GM23338 (cell line): ENCODE measurements at regions not wholly inside any gene's neighbourhood (a gene's known extent, or its start where the extent isn't known, plus 50 kb on each side); places are given as distances from the start of the nearest gene placed in this dataset.

Source experiments
- ATAC-seq: fragments of 200-7000 bp; cut with Tn5 transposase; 3 replicates; pipeline ENCODE4 v1.9.1; 2020
- DNase-seq: peaks from one replicate; pipeline ENCODE4 v3.0.0-alpha.2; 2015; ENCODE audit warnings: low spot score
- H2AFZ ChIP-seq: fragments of 200-600 bp; sonication (generic); 2 replicates; pipeline ENCODE4 v1.8.0; 2016; ENCODE audit warnings: antibody characterized with exemption, mild to moderate bottlenecking, moderate library complexity
- H3F3A ChIP-seq: fragments of 200-600 bp; sonication (generic); replicated peaks from 2 replicates; pipeline ENCODE4 v1.8.0; 2017; ENCODE audit warnings: antibody characterized with exemption, mixed run types, low read depth
- H3K27ac ChIP-seq: fragments of 200-600 bp; sonication (generic); 2 replicates; pipeline ENCODE4 v1.6.1; 2016; ENCODE audit warnings: low read depth
- H3K27me3 ChIP-seq: fragments of 200-600 bp; sonication (generic); 2 replicates; pipeline ENCODE4 v1.8.0; 2016; ENCODE audit warnings: mild to moderate bottlenecking, mixed run types, moderate library complexity; ENCODE audit not compliant: insufficient read depth
- H3K36me3 ChIP-seq: fragments of 200-600 bp; sonication (generic); 2 replicates; pipeline ENCODE4 v1.8.0; 2016; ENCODE audit warnings: mild to moderate bottlenecking; ENCODE audit not compliant: insufficient read depth
- H3K4me1 ChIP-seq: fragments of 200-600 bp; sonication (generic); 2 replicates; pipeline ENCODE4 v1.8.0; 2016; ENCODE audit warnings: mild to moderate bottlenecking, moderate library complexity; ENCODE audit not compliant: insufficient read depth
- H3K4me2 ChIP-seq: fragments of 200-600 bp; sonication (generic); 2 replicates; pipeline ENCODE4 v1.7.1; 2017; ENCODE audit warnings: mixed run types
- H3K4me3 ChIP-seq: fragments of 200-600 bp; sonication (generic); 2 replicates; pipeline ENCODE4 v1.6.1; 2016; ENCODE audit warnings: mixed run types
- H3K79me2 ChIP-seq: fragments of 200-600 bp; sonication (generic); replicated peaks from 2 replicates; pipeline ENCODE4 v1.8.0; 2017; ENCODE audit warnings: mild to moderate bottlenecking; ENCODE audit not compliant: insufficient read depth
- H3K9me2 ChIP-seq: fragments of 200-600 bp; sonication (generic); 2 replicates; pipeline ENCODE4 v1.8.0; 2017; ENCODE audit not compliant: insufficient read depth
- H4K20me1 ChIP-seq: fragments of 200-600 bp; sonication (generic); replicated peaks from 2 replicates; pipeline ENCODE4 v1.8.0; 2017; ENCODE audit warnings: mild to moderate bottlenecking; ENCODE audit not compliant: insufficient read depth
- H3K27ac Mint-ChIP-seq: 2 replicates; pipeline ENCODE4 v1.8.0; 2020; ENCODE audit warnings: inconsistent platforms, mild to moderate bottlenecking, moderate library complexity, mixed read lengths
- H3K27me3 Mint-ChIP-seq: 3 replicates; pipeline ENCODE4 v1.8.0; 2022; ENCODE audit warnings: low read depth, mild to moderate bottlenecking, moderate library complexity, mixed read lengths, inconsistent platforms; ENCODE audit not compliant: insufficient read depth, poor library complexity
- H3K36me3 Mint-ChIP-seq: 3 replicates; pipeline ENCODE4 v1.8.0; 2021; ENCODE audit warnings: low read depth, mild to moderate bottlenecking, inconsistent platforms, moderate library complexity, mixed read lengths
- H3K4me1 Mint-ChIP-seq: 3 replicates; pipeline ENCODE4 v1.8.0; 2020; ENCODE audit warnings: mild to moderate bottlenecking, inconsistent platforms, mixed read lengths
- H3K4me3 Mint-ChIP-seq: 3 replicates; pipeline ENCODE4 v1.8.0; 2021; ENCODE audit warnings: moderate library complexity, mild to moderate bottlenecking, inconsistent platforms, mixed read lengths
- H3K9me3 Mint-ChIP-seq: 3 replicates; pipeline ENCODE4 v1.8.0; 2020; ENCODE audit warnings: moderate library complexity, mild to moderate bottlenecking, inconsistent platforms, mixed read lengths
- CTCF ChIP-seq, 2 experiments: fragments of 200-600 bp in 1 of 2; sonication (generic) in 1 of 2; conservative IDR thresholded peaks; 2 replicates each; pipeline versions ENCODE4 v1.5.1 to v1.6.1; 2016 to 2017; ENCODE audit warnings: antibody characterized with exemption in 2 of 2, low read depth in 2 of 2, mild to moderate bottlenecking in 2 of 2, moderate library complexity in 1 of 2
- ETS1 ChIP-seq: IDR thresholded peaks from 2 replicates; pipeline ENCODE4 v1.6.1; 2016; ENCODE audit warnings: antibody characterized with exemption
- EZH2 ChIP-seq: fragments of 200-600 bp; sonication (generic); IDR thresholded peaks from one replicate; pipeline ENCODE4 v1.8.0; 2017; ENCODE audit warnings: antibody characterized with exemption, mild to moderate bottlenecking, low read depth; ENCODE audit not compliant: unreplicated experiment
- POLR2AphosphoS5 ChIP-seq: IDR thresholded peaks from 2 replicates; pipeline ENCODE4 v1.6.1; 2016; ENCODE audit warnings: antibody characterized with exemption, low read depth
- ZNF331 ChIP-seq: fragments of 250-450 bp; sonication (Bioruptor Pico); IDR thresholded peaks from 2 replicates; pipeline ENCODE4 v1.5.0; 2020; ENCODE audit warnings: low read depth, mild to moderate bottlenecking, moderate library complexity

- DNase-seq (peak; percentile 63), ATAC-seq (peak; percentile 14)
- H3K4me1 ChIP-seq = peaks cover 74% of the 10 kb centered on the region
- Mint-ChIP-seq H3K27ac (peak overlapping the region; percentile 80), H3K4me1 (peaks cover 55% of the 10 kb centered on the region), H3K36me3 (peaks cover 7% of the 10 kb centered on the region; the same call in 1 of the 3 replicates), H3K4me3 (peak overlapping the region; percentile 89), H3K27me3 (peaks cover 16% of the 10 kb centered on the region), H3K9me3 (no peaks in the 10 kb centered on the region)
- H3K79me2 ChIP-seq = peaks cover 63% of the 10 kb centered on the region
- no peaks in the 10 kb centered on the region for H3K36me3 ChIP-seq
- H3K27ac ChIP-seq = peak overlapping the region; percentile 91
- H4K20me1 ChIP-seq = peaks cover 36% of the 10 kb centered on the region
- H3K4me2 ChIP-seq = peak overlapping the region; percentile 79
- H2AFZ ChIP-seq = no peak overlapping the region
- H3K9me2 ChIP-seq = no peaks in the 10 kb centered on the region
- peak overlapping the region; percentile 74 for H3K4me3 ChIP-seq
- no peaks in the 10 kb centered on the region for H3K27me3 ChIP-seq
- peaks cover 18% of the 10 kb centered on the region; the same call in 1 of the 2 replicates for H3F3A ChIP-seq
- TF ChIP-seq POLR2AphosphoS5 (peak; percentile 30; the same call in 1 of the 2 replicates), ZNF331 (CRISPR knock-in tag) (no peak)
Observed at GRCh38 chr9:36485647-36486328, 85.7 kb upstream of the RNF38 start.

- Mint-ChIP-seq H3K4me3 (peak overlapping the region; percentile 16; the same call in 2 of the 3 replicates), H3K9me3 (no peaks in the 10 kb centered on the region), H3K27ac (peak overlapping the region; percentile 24; the same call in 1 of the 2 replicates), H3K36me3 (peaks cover 7% of the 10 kb centered on the region; the same call in 1 of the 3 replicates), H3K4me1 (peaks cover 46% of the 10 kb centered on the region), H3K27me3 (peaks cover 13% of the 10 kb centered on the region)
- Histone ChIP-seq H3K27ac (no peak overlapping the region), H3K79me2 (peaks cover 80% of the 10 kb centered on the region), H3K9me2 (no peaks in the 10 kb centered on the region), H3F3A (peaks cover 18% of the 10 kb centered on the region; the same call in 1 of the 2 replicates), H3K4me2 (peak overlapping the region; percentile 79), H3K36me3 (no peaks in the 10 kb centered on the region), H3K27me3 (no peaks in the 10 kb centered on the region), H4K20me1 (peaks cover 50% of the 10 kb centered on the region), H3K4me1 (peaks cover 73% of the 10 kb centered on the region), H2AFZ (no peak overlapping the region), H3K4me3 (peak overlapping the region; percentile 74; the same call in 1 of the 2 replicates)
- DNase-seq = no peak
- ATAC-seq = no peak
- TF ChIP-seq EZH2 (no peak), CTCF (conservative IDR thresholded peaks at IDR 0.05; ENCODE audit: low read depth in 2 of 2) (no peak), ZNF331 (CRISPR knock-in tag) (no peak)
Observed at GRCh38 chr9:36484124-36484523, 84.1 kb upstream of the RNF38 start.

- no peaks in the 10 kb centered on the region for H3F3A ChIP-seq
- Mint-ChIP-seq H3K9me3 (no peaks in the 10 kb centered on the region), H3K27ac (peak overlapping the region; percentile 47; the same call in 1 of the 2 replicates), H3K4me1 (peaks cover 28% of the 10 kb centered on the region), H3K36me3 (peaks cover 8% of the 10 kb centered on the region; the same call in 2 of the 3 replicates), H3K27me3 (no peaks in the 10 kb centered on the region), H3K4me3 (no peak overlapping the region)
- peaks cover 100% of the 10 kb centered on the region for H3K79me2 ChIP-seq
- ATAC-seq (no peak), DNase-seq (no peak)
- H3K27ac ChIP-seq = 0 out of 2 replicates have a peak overlapping the region, but pooled peaks have one; percentile 78
- no peak overlapping the region for H2AFZ ChIP-seq
- peaks cover 48% of the 10 kb centered on the region for H3K4me1 ChIP-seq
- H3K4me3 ChIP-seq = no peak overlapping the region
- no peaks in the 10 kb centered on the region for H3K9me2 ChIP-seq
- H3K4me2 ChIP-seq = 0 out of 2 replicates have a peak overlapping the region, but pooled peaks have one; percentile 3
- TF ChIP-seq ETS1 (no peak), ZNF331 (CRISPR knock-in tag) (no peak)
- H3K27me3 ChIP-seq = no peaks in the 10 kb centered on the region
- H3K36me3 ChIP-seq = no peaks in the 10 kb centered on the region
- peaks cover 67% of the 10 kb centered on the region for H4K20me1 ChIP-seq
Observed at GRCh38 chr9:36479101-36479500, 79.0 kb upstream of the RNF38 start.
